ENCODE measurements at regions not wholly inside any gene's neighbourhood (a gene's known extent, or its start where the extent isn't known, plus 50 kb on each side); places are given as distances from the start of the nearest gene placed in this dataset.

- no peak for TF ChIP-seq CTCF (conservative IDR thresholded peaks at IDR 0.05; ENCODE audit: low read depth, low read length)
- no peak for TF ChIP-seq EZH2 (IDR thresholded peaks at IDR 0.05; ENCODE audit: low read length, unreplicated experiment)
- no peak for TF ChIP-seq EZH2phosphoT487 (IDR thresholded peaks at IDR 0.05; ENCODE audit: borderline replicate concordance, low read length)
Observed at GRCh38 chr3:177308911-177309310, 111.6 kb upstream of the TBL1XR1 start.

Measured in PC-3 (cell line).